ENCODE measurements at regions not wholly inside any gene's neighbourhood (a gene's known extent, or its start where the extent isn't known, plus 50 kb on each side); places are given as distances from the start of the nearest gene placed in this dataset.

DNA sequence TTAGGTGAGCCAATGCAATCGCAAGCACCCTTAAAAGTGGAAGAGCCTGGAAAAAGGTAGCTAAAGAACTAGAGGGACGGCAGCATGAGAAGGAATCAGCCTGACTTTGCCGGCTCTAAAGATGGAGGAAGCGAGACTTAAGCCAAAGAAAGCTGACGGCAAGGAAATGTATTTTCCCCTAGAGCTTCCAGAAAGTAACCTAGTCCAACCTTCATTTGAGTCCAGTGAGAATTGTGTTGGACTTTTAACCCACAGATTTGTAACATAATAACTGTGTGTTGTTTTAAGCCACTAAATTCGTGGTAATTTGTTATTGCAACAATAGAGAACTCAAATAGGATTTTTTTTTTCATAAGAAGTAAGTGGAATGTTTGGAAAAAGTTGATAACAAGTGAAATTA is 212.7 kb upstream of the C1QTNF7 start:
- TF ChIP-seq EP300 (IDR thresholded peaks at IDR 0.05; ENCODE audit: borderline replicate concordance) (no peak), YY1 (IDR thresholded peaks at IDR 0.05; ENCODE audit: low read depth) (no peak), CEBPB (IDR thresholded peaks at IDR 0.05) (no peak), NFIC (IDR thresholded peaks at IDR 0.05) (no peak), RAD21 (IDR thresholded peaks at IDR 0.05; ENCODE audit: low read depth) (no peak), EGR1 (IDR thresholded peaks at IDR 0.05) (no peak), CREB1 (IDR thresholded peaks at IDR 0.05; ENCODE audit: low read depth) (no peak), TAF1 (IDR thresholded peaks at IDR 0.05; ENCODE audit: low read depth) (no peak), FOXM1 (IDR thresholded peaks at IDR 0.05; ENCODE audit: borderline replicate concordance, low read depth) (no peak)
- TF ChIP-seq, protein P1, sequence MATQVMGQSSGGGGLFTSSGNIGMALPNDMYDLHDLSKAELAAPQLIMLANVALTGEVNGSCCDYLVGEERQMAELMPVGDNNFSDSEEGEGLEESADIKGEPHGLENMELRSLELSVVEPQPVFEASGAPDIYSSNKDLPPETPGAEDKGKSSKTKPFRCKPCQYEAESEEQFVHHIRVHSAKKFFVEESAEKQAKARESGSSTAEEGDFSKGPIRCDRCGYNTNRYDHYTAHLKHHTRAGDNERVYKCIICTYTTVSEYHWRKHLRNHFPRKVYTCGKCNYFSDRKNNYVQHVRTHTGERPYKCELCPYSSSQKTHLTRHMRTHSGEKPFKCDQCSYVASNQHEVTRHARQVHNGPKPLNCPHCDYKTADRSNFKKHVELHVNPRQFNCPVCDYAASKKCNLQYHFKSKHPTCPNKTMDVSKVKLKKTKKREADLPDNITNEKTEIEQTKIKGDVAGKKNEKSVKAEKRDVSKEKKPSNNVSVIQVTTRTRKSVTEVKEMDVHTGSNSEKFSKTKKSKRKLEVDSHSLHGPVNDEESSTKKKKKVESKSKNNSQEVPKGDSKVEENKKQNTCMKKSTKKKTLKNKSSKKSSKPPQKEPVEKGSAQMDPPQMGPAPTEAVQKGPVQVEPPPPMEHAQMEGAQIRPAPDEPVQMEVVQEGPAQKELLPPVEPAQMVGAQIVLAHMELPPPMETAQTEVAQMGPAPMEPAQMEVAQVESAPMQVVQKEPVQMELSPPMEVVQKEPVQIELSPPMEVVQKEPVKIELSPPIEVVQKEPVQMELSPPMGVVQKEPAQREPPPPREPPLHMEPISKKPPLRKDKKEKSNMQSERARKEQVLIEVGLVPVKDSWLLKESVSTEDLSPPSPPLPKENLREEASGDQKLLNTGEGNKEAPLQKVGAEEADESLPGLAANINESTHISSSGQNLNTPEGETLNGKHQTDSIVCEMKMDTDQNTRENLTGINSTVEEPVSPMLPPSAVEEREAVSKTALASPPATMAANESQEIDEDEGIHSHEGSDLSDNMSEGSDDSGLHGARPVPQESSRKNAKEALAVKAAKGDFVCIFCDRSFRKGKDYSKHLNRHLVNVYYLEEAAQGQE (IDR thresholded peaks at IDR 0.05; ENCODE audit: low read depth) = no peak
- TF ChIP-seq, protein P2, sequence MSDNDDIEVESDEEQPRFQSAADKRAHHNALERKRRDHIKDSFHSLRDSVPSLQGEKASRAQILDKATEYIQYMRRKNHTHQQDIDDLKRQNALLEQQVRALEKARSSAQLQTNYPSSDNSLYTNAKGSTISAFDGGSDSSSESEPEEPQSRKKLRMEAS (IDR thresholded peaks at IDR 0.05) = no peak

Data from Ishikawa (cell line).